Activated naive CD4-positive, alpha-beta T cell treated with anti-CD3 and anti-CD28 coated beads, Interleukin-2, amount 50 U/mL, for 24 hours (primary cell): ENCODE measurements at regions not wholly inside any gene's neighbourhood (a gene's known extent, or its start where the extent isn't known, plus 50 kb on each side); places are given as distances from the start of the nearest gene placed in this dataset.
"Not testable (repeated sequence)": the region's sequence is repeated elsewhere in the genome, so short reads cannot be mapped to it uniquely, and the experiment has no call there.

ENCODE experiments used
- H3K27ac Mint-ChIP-seq: one replicate; pipeline ENCODE4 v1.8.0; 2021; ENCODE audit warnings: mild to moderate bottlenecking, mixed read lengths
- H3K27me3 Mint-ChIP-seq: one replicate; pipeline ENCODE4 v1.8.0; 2021; ENCODE audit warnings: mixed read lengths
- H3K36me3 Mint-ChIP-seq: one replicate; pipeline ENCODE4 v1.8.0; 2021; ENCODE audit warnings: mixed read lengths
- H3K4me1 Mint-ChIP-seq: one replicate; pipeline ENCODE4 v1.8.0; 2021; ENCODE audit warnings: mixed read lengths
- H3K4me3 Mint-ChIP-seq: one replicate; pipeline ENCODE4 v1.8.0; 2021; ENCODE audit warnings: mild to moderate bottlenecking, mixed read lengths
- H3K9me3 Mint-ChIP-seq: one replicate; pipeline ENCODE4 v1.8.0; 2021; ENCODE audit warnings: mixed read lengths

- H3K9me3 Mint-ChIP-seq = no peaks in the 10 kb centered on the region
- peak overlapping the region; percentile 57 for H3K4me3 Mint-ChIP-seq
- H3K27ac Mint-ChIP-seq = peak overlapping the region; percentile 73
- H3K4me1 Mint-ChIP-seq = peaks cover 9% of the 10 kb centered on the region
- H3K36me3 Mint-ChIP-seq = no peaks in the 10 kb centered on the region
- H3K27me3 Mint-ChIP-seq = no peaks in the 10 kb centered on the region
Measured at GRCh38 chr14:22106700-22107697, 433.4 kb upstream of the OR4E1 start.

- Mint-ChIP-seq H3K4me1 (peaks cover 8% of the 10 kb centered on the region), H3K27ac (peak overlapping the region; percentile 51), H3K36me3 (no peaks in the 10 kb centered on the region), H3K4me3 (peak overlapping the region; percentile 39), H3K27me3 (no peaks in the 10 kb centered on the region), H3K9me3 (no peaks in the 10 kb centered on the region)
Measured at GRCh38 chr14:22105624-22106006, 432.0 kb upstream of the OR4E1 start.

GRCh38 chr14:22105006-22105623, 431.5 kb upstream of the OR4E1 start:
- Mint-ChIP-seq H3K36me3 (no peaks in the 10 kb centered on the region), H3K27ac (peak overlapping the region; percentile 30), H3K4me3 (peak overlapping the region; percentile 39), H3K27me3 (no peaks in the 10 kb centered on the region), H3K4me1 (peaks cover 10% of the 10 kb centered on the region), H3K9me3 (no peaks in the 10 kb centered on the region)

GRCh38 chr14:22100764-22101120, 427.1 kb upstream of the OR4E1 start:
- not testable (repeated sequence) for H3K36me3 Mint-ChIP-seq, H3K9me3 Mint-ChIP-seq, H3K27me3 Mint-ChIP-seq, H3K4me3 Mint-ChIP-seq, H3K27ac Mint-ChIP-seq
- peaks cover 42% of the 10 kb centered on the region for H3K4me1 Mint-ChIP-seq

- H3K27ac Mint-ChIP-seq = peak overlapping the region; percentile 46
- no peaks in the 10 kb centered on the region for H3K9me3 Mint-ChIP-seq
- peaks cover 41% of the 10 kb centered on the region for H3K4me1 Mint-ChIP-seq
- H3K4me3 Mint-ChIP-seq = no peak overlapping the region
- no peaks in the 10 kb centered on the region for H3K27me3 Mint-ChIP-seq
- no peaks in the 10 kb centered on the region for H3K36me3 Mint-ChIP-seq
Measured at GRCh38 chr14:22099942-22100763, 426.5 kb upstream of the OR4E1 start.

GRCh38 chr14:22098435-22098834, 424.8 kb upstream of the OR4E1 start:
- H3K4me1 Mint-ChIP-seq = peaks cover 41% of the 10 kb centered on the region
- no peaks in the 10 kb centered on the region for H3K9me3 Mint-ChIP-seq
- H3K27me3 Mint-ChIP-seq = no peaks in the 10 kb centered on the region
- peak overlapping the region; percentile 24 for H3K4me3 Mint-ChIP-seq
- H3K27ac Mint-ChIP-seq = peak overlapping the region; percentile 81
- no peaks in the 10 kb centered on the region for H3K36me3 Mint-ChIP-seq

- H3K27ac Mint-ChIP-seq = peak overlapping the region; percentile 89
- H3K36me3 Mint-ChIP-seq = no peaks in the 10 kb centered on the region
- peak overlapping the region; percentile 72 for H3K4me3 Mint-ChIP-seq
- H3K27me3 Mint-ChIP-seq = no peaks in the 10 kb centered on the region
- peaks cover 45% of the 10 kb centered on the region for H3K4me1 Mint-ChIP-seq
- no peaks in the 10 kb centered on the region for H3K9me3 Mint-ChIP-seq
Measured at GRCh38 chr14:22097586-22098292, 424.1 kb upstream of the OR4E1 start.

GRCh38 chr14:22097072-22097471, 423.5 kb upstream of the OR4E1 start:
- H3K4me3 Mint-ChIP-seq = peak overlapping the region; percentile 72
- peak overlapping the region; percentile 96 for H3K27ac Mint-ChIP-seq
- H3K4me1 Mint-ChIP-seq = peaks cover 45% of the 10 kb centered on the region
- H3K27me3 Mint-ChIP-seq = no peaks in the 10 kb centered on the region
- no peaks in the 10 kb centered on the region for H3K36me3 Mint-ChIP-seq
- H3K9me3 Mint-ChIP-seq = no peaks in the 10 kb centered on the region

- peak overlapping the region; percentile 60 for H3K4me3 Mint-ChIP-seq
- H3K36me3 Mint-ChIP-seq = no peaks in the 10 kb centered on the region
- no peaks in the 10 kb centered on the region for H3K27me3 Mint-ChIP-seq
- H3K9me3 Mint-ChIP-seq = no peaks in the 10 kb centered on the region
- peak overlapping the region; percentile 96 for H3K27ac Mint-ChIP-seq
- peaks cover 45% of the 10 kb centered on the region for H3K4me1 Mint-ChIP-seq
Measured at GRCh38 chr14:22096514-22096895, 422.9 kb upstream of the OR4E1 start.

GRCh38 chr14:22095860-22096513, 422.4 kb upstream of the OR4E1 start:
- Mint-ChIP-seq H3K27ac (peak overlapping the region; percentile 96), H3K9me3 (no peaks in the 10 kb centered on the region), H3K4me3 (peak overlapping the region; percentile 60), H3K27me3 (no peaks in the 10 kb centered on the region), H3K36me3 (no peaks in the 10 kb centered on the region), H3K4me1 (peaks cover 45% of the 10 kb centered on the region)

- H3K36me3 Mint-ChIP-seq = no peaks in the 10 kb centered on the region
- no peaks in the 10 kb centered on the region for H3K9me3 Mint-ChIP-seq
- H3K4me1 Mint-ChIP-seq = peaks cover 11% of the 10 kb centered on the region
- H3K4me3 Mint-ChIP-seq = no peak overlapping the region
- H3K27ac Mint-ChIP-seq = no peak overlapping the region
- H3K27me3 Mint-ChIP-seq = no peaks in the 10 kb centered on the region
Measured at GRCh38 chr14:22089940-22090339, 416.3 kb upstream of the OR4E1 start.

- no peaks in the 10 kb centered on the region for H3K9me3 Mint-ChIP-seq
- H3K36me3 Mint-ChIP-seq = no peaks in the 10 kb centered on the region
- H3K4me1 Mint-ChIP-seq = peaks cover 19% of the 10 kb centered on the region
- H3K27me3 Mint-ChIP-seq = no peaks in the 10 kb centered on the region
- no peak overlapping the region for H3K4me3 Mint-ChIP-seq
- no peak overlapping the region for H3K27ac Mint-ChIP-seq
Measured at GRCh38 chr14:22088614-22089342, 415.2 kb upstream of the OR4E1 start.

GRCh38 chr14:22086131-22086530, 412.5 kb upstream of the OR4E1 start:
- peaks cover 26% of the 10 kb centered on the region for H3K4me1 Mint-ChIP-seq
- H3K27ac Mint-ChIP-seq = peak overlapping the region; percentile 65
- peak overlapping the region; percentile 79 for H3K4me3 Mint-ChIP-seq
- no peaks in the 10 kb centered on the region for H3K9me3 Mint-ChIP-seq
- H3K36me3 Mint-ChIP-seq = no peaks in the 10 kb centered on the region
- no peaks in the 10 kb centered on the region for H3K27me3 Mint-ChIP-seq
